Activated CD8-positive, alpha-beta memory T cell treated with anti-CD3 and anti-CD28 coated beads, Interleukin-2, amount 50 U/mL, for 4 hours (primary cell): ENCODE measurements at regions not wholly inside any gene's neighbourhood (a gene's known extent, or its start where the extent isn't known, plus 50 kb on each side); places are given as distances from the start of the nearest gene placed in this dataset.

Source experiments
- DNase-seq: peaks from one replicate; pipeline ENCODE4 v3.0.0-alpha.2; 2020

GRCh38 chr10:2949221-2949947, 118.0 kb upstream of the PFKP start:
- no peak for DNase-seq

- DNase-seq, result no peak
Observed at GRCh38 chr10:2948127-2948854, 119.1 kb upstream of the PFKP start.

- no peak for DNase-seq
Observed at GRCh38 chr10:2944788-2945187, 122.6 kb upstream of the PFKP start.

GRCh38 chr10:2943932-2944614, 123.3 kb upstream of the PFKP start:
- no peak for DNase-seq

- DNase-seq, result no peak
Observed at GRCh38 chr10:2942938-2943337, 124.4 kb upstream of the PFKP start.

- no peak for DNase-seq
Observed at GRCh38 chr10:2938869-2939268, 128.5 kb upstream of the PFKP start.

- DNase-seq, result no peak
Observed at GRCh38 chr10:2936816-2937215, 130.5 kb upstream of the PFKP start.

GRCh38 chr10:2935647-2936386, 131.5 kb upstream of the PFKP start:
- DNase-seq, result no peak

- DNase-seq, result no peak
Observed at GRCh38 chr10:2933924-2934323, 133.4 kb upstream of the PFKP start.

GRCh38 chr10:2933519-2933918, 133.8 kb upstream of the PFKP start:
- no peak for DNase-seq

- no peak for DNase-seq
Observed at GRCh38 chr10:2933071-2933470, 134.3 kb upstream of the PFKP start.

GRCh38 chr10:2929480-2930258, 137.7 kb upstream of the PFKP start:
- no peak for DNase-seq

GRCh38 chr10:2927958-2928840, 139.1 kb upstream of the PFKP start:
- peak; percentile 46 for DNase-seq

GRCh38 chr10:2926918-2927660, 140.3 kb upstream of the PFKP start:
- DNase-seq, result no peak

GRCh38 chr10:2925631-2926030, 141.7 kb upstream of the PFKP start:
- DNase-seq, result no peak

- no peak for DNase-seq
Observed at GRCh38 chr10:2924431-2924830, 142.9 kb upstream of the PFKP start.

- DNase-seq, result no peak
Observed at GRCh38 chr10:2921956-2922680, 145.2 kb upstream of the PFKP start.

- no peak for DNase-seq
Observed at GRCh38 chr10:2920637-2921036, 146.7 kb upstream of the PFKP start.

GRCh38 chr10:2920168-2920567, 147.2 kb upstream of the PFKP start:
- DNase-seq, result no peak

GRCh38 chr10:2919016-2919415, 148.3 kb upstream of the PFKP start:
- DNase-seq, result no peak
